Lower leg skin (tissue), 4 donors: ENCODE measurements at regions not wholly inside any gene's neighbourhood (a gene's known extent, or its start where the extent isn't known, plus 50 kb on each side); places are given as distances from the start of the nearest gene placed in this dataset.

Experiments
- DNase-seq, 2 donors: peaks; one replicate each; pipeline ENCODE4 v3.0.0-alpha.2; 2019; ENCODE audit warnings: low spot score in 2 of 2
- H3K4me3 ChIP-seq: fragments of 200-600 bp; sonication (generic); 2 replicates; pipeline ENCODE4 v1.5.1; 2017; ENCODE audit warnings: mild to moderate bottlenecking, low read depth; ENCODE audit not compliant: poor library complexity, severe bottlenecking
- CTCF ChIP-seq, 3 donors: fragments of 450-650 bp; IDR thresholded peaks; one replicate each; pipeline ENCODE4 v1.5.1; 2016; ENCODE audit warnings: antibody characterized with exemption in 3 of 3, mild to moderate bottlenecking in 3 of 3, moderate library complexity in 2 of 3
- POLR2A ChIP-seq, 2 donors: fragments of 450-650 bp; IDR thresholded peaks; one replicate each; pipeline ENCODE4 v1.6.1; 2016 to 2017; ENCODE audit warnings: antibody characterized with exemption in 2 of 2, mild to moderate bottlenecking in 1 of 2, moderate library complexity in 1 of 2
- WGBS, 2 donors: methylation state at CpG; one replicate each; pipeline ENCODE4 v1.1.5; 2018; 5-methylcytosine and 5-hydroxymethylcytosine counted together
- intact Hi-C: fragments of 100-400 bp; cut with DNase I; formaldehyde crosslinking; loops from one replicate; pipeline ENCODE4 v1.15.0; 2023; ENCODE audit warnings: low total_unique reads

- 78 to 92% methylated on average over 6 of the region's 6 CpGs for WGBS, 2 donors
- no peak for DNase-seq
- TF ChIP-seq POLR2A (IDR thresholded peaks at IDR 0.05) (no peak), CTCF (IDR thresholded peaks at IDR 0.05) (no peak)
- intact Hi-C loops = no loop called here
- H3K4me3 ChIP-seq = no peak overlapping the region
Observed at GRCh38 chr13:59444210-59444857, 719.4 kb downstream of the DIAPH3 start.

- no peak overlapping the region for H3K4me3 ChIP-seq
- 77 to 80% methylated on average over 2 of the region's 2 CpGs for WGBS, 2 donors
- intact Hi-C loops = no loop called here
- no peak for DNase-seq
- TF ChIP-seq CTCF (IDR thresholded peaks at IDR 0.05) = no peak
- no peak for TF ChIP-seq POLR2A (IDR thresholded peaks at IDR 0.05)
Observed at GRCh38 chr13:59445812-59446211, 717.9 kb downstream of the DIAPH3 start.

- TF ChIP-seq POLR2A (IDR thresholded peaks at IDR 0.05) = no peak
- no peak for TF ChIP-seq CTCF (IDR thresholded peaks at IDR 0.05)
- DNase-seq = no peak
- intact Hi-C loops = no loop called here
- 69 to 72% methylated on average over 5 of the region's 5 CpGs for WGBS, 2 donors
- H3K4me3 ChIP-seq = no peak overlapping the region
Observed at GRCh38 chr13:59446391-59446790, 717.3 kb downstream of the DIAPH3 start.

GRCh38 chr13:59447031-59447430, 716.7 kb downstream of the DIAPH3 start:
- TF ChIP-seq POLR2A (IDR thresholded peaks at IDR 0.05) (no peak), CTCF (IDR thresholded peaks at IDR 0.05) (no peak)
- no peak overlapping the region for H3K4me3 ChIP-seq
- intact Hi-C loops = no loop called here
- DNase-seq = no peak

GRCh38 chr13:59447846-59448620, 715.7 kb downstream of the DIAPH3 start:
- 74 to 77% methylated on average over 6 of the region's 6 CpGs for WGBS, 2 donors
- intact Hi-C loops = no loop called here
- TF ChIP-seq CTCF (IDR thresholded peaks at IDR 0.05) (no peak), POLR2A (IDR thresholded peaks at IDR 0.05) (no peak)
- H3K4me3 ChIP-seq = no peak overlapping the region
- no peak for DNase-seq
